ENCODE measurements at regions not wholly inside any gene's neighbourhood (a gene's known extent, or its start where the extent isn't known, plus 50 kb on each side); places are given as distances from the start of the nearest gene placed in this dataset.

DNA sequence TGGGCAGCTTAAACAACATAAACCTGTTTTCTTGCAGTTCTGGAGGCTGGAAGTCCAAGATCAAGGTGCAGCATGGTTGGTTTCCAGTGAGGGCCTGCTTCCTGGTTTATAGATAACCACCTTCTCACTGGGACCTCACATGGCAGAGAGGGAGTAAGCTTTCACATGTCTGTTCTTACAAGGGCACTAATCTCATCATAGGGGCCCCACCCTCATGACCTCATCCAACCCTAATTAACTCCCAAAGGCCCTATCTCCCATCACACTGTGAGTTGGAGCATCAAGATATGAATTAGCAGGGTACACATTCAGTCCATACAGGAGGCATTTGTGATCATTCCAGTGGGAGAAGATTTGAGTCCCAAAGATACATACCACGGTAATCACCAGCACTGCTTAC lies 50.5 kb upstream of the GRIN2A start:
- TF ChIP-seq, protein P1, sequence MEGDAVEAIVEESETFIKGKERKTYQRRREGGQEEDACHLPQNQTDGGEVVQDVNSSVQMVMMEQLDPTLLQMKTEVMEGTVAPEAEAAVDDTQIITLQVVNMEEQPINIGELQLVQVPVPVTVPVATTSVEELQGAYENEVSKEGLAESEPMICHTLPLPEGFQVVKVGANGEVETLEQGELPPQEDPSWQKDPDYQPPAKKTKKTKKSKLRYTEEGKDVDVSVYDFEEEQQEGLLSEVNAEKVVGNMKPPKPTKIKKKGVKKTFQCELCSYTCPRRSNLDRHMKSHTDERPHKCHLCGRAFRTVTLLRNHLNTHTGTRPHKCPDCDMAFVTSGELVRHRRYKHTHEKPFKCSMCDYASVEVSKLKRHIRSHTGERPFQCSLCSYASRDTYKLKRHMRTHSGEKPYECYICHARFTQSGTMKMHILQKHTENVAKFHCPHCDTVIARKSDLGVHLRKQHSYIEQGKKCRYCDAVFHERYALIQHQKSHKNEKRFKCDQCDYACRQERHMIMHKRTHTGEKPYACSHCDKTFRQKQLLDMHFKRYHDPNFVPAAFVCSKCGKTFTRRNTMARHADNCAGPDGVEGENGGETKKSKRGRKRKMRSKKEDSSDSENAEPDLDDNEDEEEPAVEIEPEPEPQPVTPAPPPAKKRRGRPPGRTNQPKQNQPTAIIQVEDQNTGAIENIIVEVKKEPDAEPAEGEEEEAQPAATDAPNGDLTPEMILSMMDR (IDR thresholded peaks at IDR 0.05; ENCODE audit: unreplicated experiment) = no peak
- H3K27me3 Mint-ChIP-seq = peaks cover 4% of the 10 kb centered on the region
- H3K4me1 Mint-ChIP-seq (ENCODE audit: low read depth) = peaks cover 5% of the 10 kb centered on the region

DNA sequence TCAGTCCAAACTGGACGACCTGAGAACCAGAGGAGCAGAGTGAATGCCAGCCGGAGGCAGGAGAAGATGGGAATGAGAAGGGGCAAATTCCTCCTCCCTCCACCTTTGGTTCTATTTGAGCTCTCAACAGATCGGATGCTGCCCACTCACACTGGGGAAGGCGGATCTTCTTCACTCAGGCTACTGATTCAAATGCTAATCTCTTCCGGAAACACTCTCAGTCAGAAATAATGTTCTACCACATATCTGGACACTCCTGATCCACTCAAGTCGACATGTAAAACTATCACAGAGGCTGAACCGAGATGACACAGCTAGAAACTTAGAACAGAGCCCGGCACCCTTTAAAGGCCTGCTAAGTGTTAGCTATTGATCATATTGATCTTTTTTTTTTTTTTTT lies 57.4 kb upstream of the GRIN2A start:
- no peak overlapping the region for H3K27ac Mint-ChIP-seq
- peaks cover 7% of the 10 kb centered on the region for H3K27me3 Mint-ChIP-seq

More for the DNA sequence above, 50.5 kb upstream of the GRIN2A start:
- Mint-ChIP-seq H3K36me3 (ENCODE audit: insufficient read depth) (no peaks in the 10 kb centered on the region), H3K9me3 (ENCODE audit: low read depth) (no peaks in the 10 kb centered on the region), H3K4me3 (ENCODE audit: low read depth) (no peak overlapping the region), H3K27ac (no peak overlapping the region)
- no peak for DNase-seq (ENCODE audit: low spot score, unreplicated experiment)

DNA sequence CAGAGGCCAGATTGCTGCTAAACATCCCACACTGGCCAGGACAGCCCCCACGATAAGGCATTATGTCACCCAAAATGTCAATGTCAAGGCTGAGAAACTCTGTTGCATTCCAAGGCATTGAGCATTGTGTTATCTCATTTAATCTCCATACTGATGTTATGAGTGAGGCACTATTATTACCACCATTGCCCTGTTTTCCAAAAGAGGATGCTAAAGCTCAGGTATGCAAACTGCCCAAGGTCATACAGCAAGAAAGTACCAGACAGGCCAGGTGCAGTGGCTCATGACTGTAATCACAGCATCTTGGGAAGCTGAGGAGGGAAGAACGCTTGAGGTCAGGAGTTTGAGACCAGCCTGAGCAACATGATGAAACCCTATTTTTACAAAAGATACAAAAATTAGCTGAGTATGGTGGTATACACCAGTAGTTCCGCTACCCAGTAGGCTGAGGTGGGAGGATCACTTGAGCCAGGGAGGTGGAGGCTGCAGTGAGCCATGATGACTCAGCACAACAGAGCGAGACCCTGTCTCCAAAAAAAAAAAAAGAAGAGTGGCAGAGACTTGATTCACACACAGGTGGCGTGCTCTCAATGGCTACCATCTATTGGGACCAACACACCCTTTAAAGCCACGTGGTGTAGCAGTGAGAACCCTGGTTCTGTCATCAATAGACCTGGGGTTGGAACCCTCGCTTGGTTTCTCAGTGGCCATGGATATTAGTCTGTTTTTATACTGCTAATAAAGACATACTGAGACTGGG lies 58.8 kb upstream of the GRIN2A start:
- DNase-seq (ENCODE audit: low spot score, unreplicated experiment) = no peak
- peaks cover 10% of the 10 kb centered on the region for H3K27me3 Mint-ChIP-seq
- no peak overlapping the region for H3K27ac Mint-ChIP-seq
- H3K36me3 Mint-ChIP-seq (ENCODE audit: insufficient read depth) = no peaks in the 10 kb centered on the region
- TF ChIP-seq, protein P1 (IDR thresholded peaks at IDR 0.05; ENCODE audit: unreplicated experiment) = no peak
- H3K9me3 Mint-ChIP-seq (ENCODE audit: low read depth) = no peaks in the 10 kb centered on the region
- peaks cover 1% of the 10 kb centered on the region for H3K4me1 Mint-ChIP-seq (ENCODE audit: low read depth)
- no peak overlapping the region for H3K4me3 Mint-ChIP-seq (ENCODE audit: low read depth)

More for the DNA sequence above, 57.4 kb upstream of the GRIN2A start:
- Mint-ChIP-seq H3K4me3 (ENCODE audit: low read depth) (no peak overlapping the region), H3K9me3 (ENCODE audit: low read depth) (no peaks in the 10 kb centered on the region), H3K36me3 (ENCODE audit: insufficient read depth) (no peaks in the 10 kb centered on the region), H3K4me1 (ENCODE audit: low read depth) (peaks cover 1% of the 10 kb centered on the region)
- no peak for DNase-seq (ENCODE audit: low spot score, unreplicated experiment)
- TF ChIP-seq, protein P1 (IDR thresholded peaks at IDR 0.05; ENCODE audit: unreplicated experiment) = no peak

DNA sequence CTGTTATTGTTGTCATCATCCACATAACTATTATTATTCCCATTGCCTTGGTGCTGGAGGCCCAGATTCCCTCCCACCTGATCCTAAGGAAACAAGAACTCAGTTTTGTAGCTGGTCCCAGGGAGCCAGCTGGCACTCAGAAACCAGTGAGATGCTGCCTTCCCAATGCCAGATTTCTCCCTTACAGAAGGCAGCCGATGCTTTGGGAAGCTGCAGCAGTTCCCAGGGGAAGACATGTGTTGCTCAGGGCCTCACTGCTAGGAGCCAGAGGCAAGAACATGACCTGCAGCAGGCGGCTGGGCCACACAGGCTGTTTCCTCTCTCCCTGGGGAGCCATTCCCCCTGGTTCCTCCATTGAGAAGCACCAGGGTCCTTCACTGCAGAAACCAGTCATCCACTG lies 59.9 kb upstream of the GRIN2A start:
- TF ChIP-seq, protein P1 (IDR thresholded peaks at IDR 0.05; ENCODE audit: unreplicated experiment) = no peak
- H3K36me3 Mint-ChIP-seq (ENCODE audit: insufficient read depth) = no peaks in the 10 kb centered on the region
- DNase-seq (ENCODE audit: low spot score, unreplicated experiment) = no peak
- no peak overlapping the region for H3K27ac Mint-ChIP-seq
- peaks cover 1% of the 10 kb centered on the region for H3K4me1 Mint-ChIP-seq (ENCODE audit: low read depth)
- H3K27me3 Mint-ChIP-seq = peaks cover 10% of the 10 kb centered on the region
- no peaks in the 10 kb centered on the region for H3K9me3 Mint-ChIP-seq (ENCODE audit: low read depth)
- no peak overlapping the region for H3K4me3 Mint-ChIP-seq (ENCODE audit: low read depth)

DNA sequence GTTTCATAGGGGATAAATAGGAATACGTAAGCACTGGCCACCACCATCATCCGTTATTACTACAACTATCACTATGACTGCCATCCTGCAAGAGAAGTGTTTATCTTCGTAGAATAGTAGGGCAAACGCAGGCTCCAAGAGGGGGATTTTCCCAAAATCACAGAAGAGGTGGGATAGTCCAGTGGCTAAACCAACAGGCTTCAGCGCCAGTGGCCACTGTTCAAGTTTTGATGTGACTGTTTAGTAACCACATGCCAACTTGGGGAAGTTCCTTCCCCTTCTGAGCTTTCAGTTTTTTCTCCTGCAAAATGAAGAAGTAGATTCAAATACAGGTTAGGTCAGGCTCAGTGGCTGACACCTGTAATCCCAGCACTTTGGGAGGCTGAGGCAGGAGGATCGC lies 60.7 kb upstream of the GRIN2A start:
- peaks cover 10% of the 10 kb centered on the region for H3K27me3 Mint-ChIP-seq
- peaks cover 1% of the 10 kb centered on the region for H3K4me1 Mint-ChIP-seq (ENCODE audit: low read depth)
- no peak overlapping the region for H3K27ac Mint-ChIP-seq
- H3K9me3 Mint-ChIP-seq (ENCODE audit: low read depth) = no peaks in the 10 kb centered on the region
- no peak overlapping the region for H3K4me3 Mint-ChIP-seq (ENCODE audit: low read depth)
- H3K36me3 Mint-ChIP-seq (ENCODE audit: insufficient read depth) = no peaks in the 10 kb centered on the region
- TF ChIP-seq, protein P1 (IDR thresholded peaks at IDR 0.05; ENCODE audit: unreplicated experiment) = no peak
- no peak for DNase-seq (ENCODE audit: low spot score, unreplicated experiment)
